ENCODE measurements at regions not wholly inside any gene's neighbourhood (a gene's known extent, or its start where the extent isn't known, plus 50 kb on each side); places are given as distances from the start of the nearest gene placed in this dataset.

- Histone ChIP-seq H3K27ac (ENCODE audit: low read depth in 2 of 2, low read length in 1 of 2) (no peak overlapping the region), H3K79me2 (ENCODE audit: insufficient read depth) (no peaks in the 10 kb centered on the region), H3F3A (replicated peaks; ENCODE audit: insufficient read depth) (no peaks in the 10 kb centered on the region), H3K36me3 (replicated peaks in 1 of 2; ENCODE audit: control insufficient read depth in 1 of 2, insufficient read depth in 2 of 2, low read length in 1 of 2) (no peaks in the 10 kb centered on the region), H3K27me3 (ENCODE audit: insufficient read depth) (peaks cover 9% of the 10 kb centered on the region; the same call in 1 of the 2 replicates), H2AFZ (ENCODE audit: low read depth) (no peak overlapping the region), H3K4me3 (ENCODE audit: low read depth in 2 of 2, low read length in 1 of 2) (no peak overlapping the region), H3K4me2 (no peak overlapping the region), H3K4me1 (ENCODE audit: control insufficient read depth in 1 of 2, insufficient read depth in 2 of 2, low read depth in 1 of 2, low read length in 1 of 2) (no peaks in the 10 kb centered on the region), H3K9me3 (no peaks in the 10 kb centered on the region), H4K20me1 (ENCODE audit: insufficient read depth) (no peaks in the 10 kb centered on the region), H3K9me2 (no peaks in the 10 kb centered on the region), H3K9ac (no peak overlapping the region)
- CTCF ChIA-PET = interaction anchor here (1.2 kb wide), 1 partner anchor 8 kb away, joined by 5 read pairs; no protein-coding TSS in a partner anchor
- POLR2A ChIA-PET = no interaction called here
- DNase-seq = no peak
- no peak for TF ChIP-seq RFX5 (IDR thresholded peaks at IDR 0.05; ENCODE audit: low read length)
- TF ChIP-seq MAX (IDR thresholded peaks at IDR 0.05; ENCODE audit: low read depth) = no peak
- WGBS (ENCODE audit: low lambda C conversion rate) = 13% methylated on average over 2 of the region's 2 CpGs
Observed at GRCh38 chr3:87175732-87176131, 51.4 kb upstream of the CHMP2B start.

- WGBS (ENCODE audit: low lambda C conversion rate) = 8% methylated on average over 2 of the region's 2 CpGs
- no peak overlapping the region for H3K4me2 ChIP-seq
- H3K27ac ChIP-seq (ENCODE audit: low read depth in 2 of 2, low read length in 1 of 2) = no peak overlapping the region
- H3F3A ChIP-seq (replicated peaks; ENCODE audit: insufficient read depth) = no peaks in the 10 kb centered on the region
- no peaks in the 10 kb centered on the region for H3K9me3 ChIP-seq
- no peak for TF ChIP-seq MXI1 (IDR thresholded peaks at IDR 0.05; ENCODE audit: low read depth, low read length)
- no peak for TF ChIP-seq RFX5 (IDR thresholded peaks at IDR 0.05; ENCODE audit: low read length)
- no peak for TF ChIP-seq REST (IDR thresholded peaks at IDR 0.05; ENCODE audit: low read depth, low read length)
- no peak for TF ChIP-seq NRF1 (IDR thresholded peaks at IDR 0.05; ENCODE audit: low read depth, low read length)
- TF ChIP-seq CHD2 (IDR thresholded peaks at IDR 0.05; ENCODE audit: low read length, partially characterized antibody) = no peak
- no peak for TF ChIP-seq EP300 (IDR thresholded peaks at IDR 0.05; ENCODE audit: borderline replicate concordance in 1 of 2, low read depth in 1 of 2, low read length in 1 of 2)
- TF ChIP-seq SIN3A (IDR thresholded peaks at IDR 0.05; ENCODE audit: borderline replicate concordance, low read depth, low read length) = no peak
- no peak for TF ChIP-seq SMC3 (IDR thresholded peaks at IDR 0.05; ENCODE audit: low read depth, low read length)
- no peak for TF ChIP-seq TAF1 (IDR thresholded peaks at IDR 0.05; ENCODE audit: borderline replicate concordance, low read depth, low read length)
- TF ChIP-seq FOXM1 (IDR thresholded peaks at IDR 0.05; ENCODE audit: low read depth) = no peak
- TF ChIP-seq YY1 (IDR thresholded peaks at IDR 0.05; ENCODE audit: low read depth) = no peak
- no peak for TF ChIP-seq USF1 (IDR thresholded peaks at IDR 0.05; ENCODE audit: borderline replicate concordance, low read depth)
- TF ChIP-seq FOSL2 (IDR thresholded peaks at IDR 0.05; ENCODE audit: borderline replicate concordance, low read depth) = no peak
- TF ChIP-seq FOXJ3 (CRISPR knock-in tag; IDR thresholded peaks at IDR 0.05) = no peak
- TF ChIP-seq ELF1 (IDR thresholded peaks at IDR 0.05) = no peak
- TF ChIP-seq MAX (IDR thresholded peaks at IDR 0.05; ENCODE audit: low read depth) = no peak
- H3K9me2 ChIP-seq = no peaks in the 10 kb centered on the region
- H3K27me3 ChIP-seq (ENCODE audit: insufficient read depth) = peaks cover 9% of the 10 kb centered on the region; the same call in 1 of the 2 replicates
- CTCF ChIA-PET = interaction anchor here (2.1 kb wide), 1 partner anchor 28 kb away, joined by 5 read pairs; no protein-coding TSS in a partner anchor
- no peaks in the 10 kb centered on the region for H3K4me1 ChIP-seq (ENCODE audit: control insufficient read depth in 1 of 2, insufficient read depth in 2 of 2, low read depth in 1 of 2, low read length in 1 of 2)
- no peak overlapping the region for H3K9ac ChIP-seq
- H3K4me3 ChIP-seq (ENCODE audit: low read depth in 2 of 2, low read length in 1 of 2) = no peak overlapping the region
- H4K20me1 ChIP-seq (ENCODE audit: insufficient read depth) = no peaks in the 10 kb centered on the region
- DNase-seq = no peak
- no peaks in the 10 kb centered on the region for H3K36me3 ChIP-seq (replicated peaks in 1 of 2; ENCODE audit: control insufficient read depth in 1 of 2, insufficient read depth in 2 of 2, low read length in 1 of 2)
- H2AFZ ChIP-seq (ENCODE audit: low read depth) = no peak overlapping the region
- POLR2A ChIA-PET = no interaction called here
- no peaks in the 10 kb centered on the region for H3K79me2 ChIP-seq (ENCODE audit: insufficient read depth)
Observed at GRCh38 chr3:87173776-87174175, 53.3 kb upstream of the CHMP2B start.

Data from SK-N-SH (cell line).